HEK293T (cell line): ENCODE measurements at regions not wholly inside any gene's neighbourhood (a gene's known extent, or its start where the extent isn't known, plus 50 kb on each side); places are given as distances from the start of the nearest gene placed in this dataset.

Experiments
- CTCF ChIA-PET: fragments of 350-600 bp; formaldehyde crosslinking; extraction: SDS; loops from one replicate; lab custom pipeline; 2021; ENCODE audit warnings: antibody characterized with exemption, inconsistent platforms; lab: Yijun Ruan, JAX
- POLR2A ChIA-PET: fragments of 350-600 bp; formaldehyde crosslinking; extraction: SDS; loops from one replicate; lab custom pipeline; 2020; ENCODE audit warnings: antibody characterized with exemption, inconsistent platforms; lab: Yijun Ruan, JAX
- DNase-seq: peaks from one replicate; pipeline ENCODE4 v3.0.0; 2012; ENCODE audit warnings: mixed read lengths; ENCODE audit errors: extremely low spot score
- ARNT ChIP-seq: fragments of 450-650 bp; IDR thresholded peaks from 2 replicates; pipeline ENCODE4 v1.6.1; 2017; ENCODE audit warnings: mild to moderate bottlenecking
- BHLHE40 ChIP-seq: fragments of 450-650 bp; IDR thresholded peaks from 2 replicates; pipeline ENCODE4 v1.6.1; 2016; ENCODE audit warnings: mild to moderate bottlenecking, moderate library complexity, borderline replicate concordance
- CTBP1 ChIP-seq: fragments of 450-650 bp; IDR thresholded peaks from 2 replicates; pipeline ENCODE4 v1.6.1; 2016; ENCODE audit warnings: borderline replicate concordance
- ELF4 ChIP-seq: fragments of 450-650 bp; IDR thresholded peaks from 2 replicates; pipeline ENCODE4 v1.6.1; 2017; ENCODE audit warnings: antibody characterized with exemption
- FOXA1 ChIP-seq: fragments of 450-650 bp; IDR thresholded peaks from 2 replicates; pipeline ENCODE4 v1.6.1; 2016; ENCODE audit warnings: mild to moderate bottlenecking
- FOXK2 ChIP-seq: fragments of 450-650 bp; IDR thresholded peaks from 2 replicates; pipeline ENCODE4 v1.6.1; 2016; ENCODE audit warnings: mild to moderate bottlenecking
- FOXM1 ChIP-seq: fragments of 450-650 bp; IDR thresholded peaks from 2 replicates; pipeline ENCODE4 v1.6.1; 2017; ENCODE audit warnings: mild to moderate bottlenecking, borderline replicate concordance
- HDGF ChIP-seq: fragments of 450-650 bp; IDR thresholded peaks from 2 replicates; pipeline ENCODE4 v1.6.1; 2017; ENCODE audit warnings: antibody characterized with exemption, borderline replicate concordance
- L3MBTL2 ChIP-seq: fragments of 450-650 bp; conservative IDR thresholded peaks from 2 replicates; pipeline ENCODE4 v1.6.1; 2016; ENCODE audit warnings: mild to moderate bottlenecking
- LEF1 ChIP-seq: fragments of 450-650 bp; IDR thresholded peaks from 2 replicates; pipeline ENCODE4 v1.6.1; 2017; ENCODE audit warnings: mild to moderate bottlenecking, borderline replicate concordance
- NFRKB ChIP-seq: fragments of 450-650 bp; IDR thresholded peaks from 2 replicates; pipeline ENCODE4 v1.6.1; 2016; ENCODE audit warnings: mild to moderate bottlenecking, moderate library complexity
- SP1 ChIP-seq: fragments of 450-650 bp; IDR thresholded peaks from 2 replicates; pipeline ENCODE4 v1.6.1; 2017
- SUZ12 ChIP-seq: fragments of 450-650 bp; IDR thresholded peaks from 2 replicates; pipeline ENCODE4 v1.6.1; 2016; ENCODE audit warnings: mild to moderate bottlenecking
- TARDBP ChIP-seq: fragments of 450-650 bp; IDR thresholded peaks from 2 replicates; pipeline ENCODE4 v1.6.1; 2016
- ZNF384 ChIP-seq: fragments of 450-650 bp; IDR thresholded peaks from 2 replicates; pipeline ENCODE4 v1.6.1; 2016
- TF ChIP-seq, protein P1 (sequence below): fragments of 450-650 bp; IDR thresholded peaks from 2 replicates; pipeline ENCODE4 v1.6.1; 2016

DNA sequence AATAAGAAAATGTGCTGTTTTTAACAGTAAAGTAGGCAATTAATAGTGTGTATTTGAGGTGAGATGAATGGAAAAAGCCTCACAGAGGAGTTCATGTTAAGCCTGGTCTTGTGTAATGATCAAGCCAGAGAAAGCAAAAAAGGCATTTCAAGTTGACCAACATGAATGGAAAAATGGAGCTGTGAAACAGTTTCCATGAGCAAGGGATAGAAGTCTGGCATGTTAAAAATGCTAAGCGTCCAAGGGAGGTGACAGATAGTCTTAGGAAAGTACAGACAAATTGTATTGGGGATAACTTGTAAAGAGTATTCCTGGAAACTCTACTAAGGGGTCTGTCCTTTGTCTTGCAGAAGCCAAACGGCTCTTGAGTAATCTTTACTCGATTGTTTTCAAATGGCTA lies 506.8 kb upstream of the ATXN8OS start:
- ChIA-PET POLR2A (no interaction called here), CTCF (no interaction called here)
- no peak for DNase-seq
- TF ChIP-seq LEF1 (no peak), ELF4 (no peak), FOXK2 (no peak), NFRKB (no peak), ARNT (no peak), CTBP1 (no peak), BHLHE40 (no peak), SUZ12 (no peak), HDGF (no peak), SP1 (no peak), TARDBP (no peak), FOXM1 (no peak), FOXA1 (no peak), L3MBTL2 (no peak), ZNF384 (no peak)
- TF ChIP-seq, protein P1, sequence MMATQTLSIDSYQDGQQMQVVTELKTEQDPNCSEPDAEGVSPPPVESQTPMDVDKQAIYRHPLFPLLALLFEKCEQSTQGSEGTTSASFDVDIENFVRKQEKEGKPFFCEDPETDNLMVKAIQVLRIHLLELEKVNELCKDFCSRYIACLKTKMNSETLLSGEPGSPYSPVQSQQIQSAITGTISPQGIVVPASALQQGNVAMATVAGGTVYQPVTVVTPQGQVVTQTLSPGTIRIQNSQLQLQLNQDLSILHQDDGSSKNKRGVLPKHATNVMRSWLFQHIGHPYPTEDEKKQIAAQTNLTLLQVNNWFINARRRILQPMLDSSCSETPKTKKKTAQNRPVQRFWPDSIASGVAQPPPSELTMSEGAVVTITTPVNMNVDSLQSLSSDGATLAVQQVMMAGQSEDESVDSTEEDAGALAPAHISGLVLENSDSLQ, result no peak

DNA sequence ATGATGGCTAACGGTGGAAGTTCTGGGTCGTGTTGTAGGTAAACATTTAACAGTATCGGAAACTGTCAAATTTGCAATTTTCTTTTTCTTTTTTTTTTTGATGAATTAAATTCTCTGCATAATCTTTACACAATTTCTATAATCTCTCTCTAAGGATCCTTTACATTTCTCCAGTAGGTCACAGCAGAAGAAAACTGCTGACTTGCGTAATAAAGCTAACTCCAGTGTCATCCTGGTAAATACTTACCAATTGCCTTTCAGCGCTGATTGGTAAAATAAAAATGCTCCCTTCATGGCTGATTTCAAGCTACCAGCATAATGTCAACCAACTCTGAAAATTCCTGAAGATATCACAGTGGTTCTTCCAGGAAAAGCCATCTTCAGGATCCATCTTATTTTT lies 510.5 kb upstream of the ATXN8OS start:
- POLR2A ChIA-PET, result no interaction called here
- TF ChIP-seq LEF1, result no peak
- TF ChIP-seq FOXM1, result no peak
- no peak for TF ChIP-seq SP1
- TF ChIP-seq FOXK2, result no peak
- TF ChIP-seq HDGF, result no peak
- no peak for TF ChIP-seq L3MBTL2
- TF ChIP-seq ELF4, result no peak
- no peak for TF ChIP-seq BHLHE40
- TF ChIP-seq FOXA1, result no peak
- TF ChIP-seq, protein P1, result no peak
- CTCF ChIA-PET, result interaction anchor here (1.4 kb wide), 1 partner anchor 32 kb away, joined by 6 read pairs; no protein-coding TSS in a partner anchor
- DNase-seq, result no peak

DNA sequence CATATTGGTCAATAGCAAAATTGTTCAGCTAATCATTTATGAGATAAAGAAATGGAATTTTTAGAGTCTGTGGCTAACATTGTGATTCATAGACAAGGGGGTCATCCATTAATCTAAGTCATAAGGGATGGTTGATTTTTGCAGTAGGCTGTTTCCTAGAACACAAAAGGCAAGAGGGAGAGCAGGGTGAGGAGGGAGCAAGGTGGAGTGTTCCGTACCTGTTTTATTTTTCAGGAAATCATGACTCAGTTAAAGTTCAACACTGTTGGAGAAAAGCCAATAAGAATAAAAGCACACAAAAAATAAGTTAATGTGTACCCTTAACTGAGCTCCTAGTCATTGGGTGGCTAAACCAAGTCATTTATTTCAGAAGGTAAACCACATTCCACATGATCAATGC lies 512.4 kb upstream of the ATXN8OS start:
- ChIA-PET POLR2A (no interaction called here), CTCF (no interaction called here)

DNA sequence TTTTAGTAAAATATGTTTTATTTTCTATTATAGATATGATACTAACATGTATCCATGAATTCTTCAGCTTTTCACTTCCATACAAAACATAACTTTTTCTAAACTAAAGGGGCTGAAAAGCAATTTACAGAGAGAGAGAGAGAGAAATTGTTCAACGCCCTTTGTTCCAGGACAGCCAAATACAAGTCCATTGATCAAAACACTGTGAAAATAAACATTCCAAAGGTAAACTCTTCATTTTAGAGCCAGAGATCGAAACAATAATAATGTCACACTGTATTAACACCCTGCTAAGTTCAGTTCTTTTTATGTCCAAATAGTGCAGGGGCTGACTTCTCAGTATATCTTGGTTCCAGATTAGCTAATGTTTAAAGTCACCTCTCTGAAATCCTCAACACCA lies 516.2 kb upstream of the ATXN8OS start:
- DNase-seq, result no peak
- ChIA-PET POLR2A (no interaction called here), CTCF (interaction anchor here (1.0 kb wide), 1 partner anchor 11 kb away, joined by 3 read pairs; no protein-coding TSS in a partner anchor)
- TF ChIP-seq NFRKB, result no peak
- TF ChIP-seq BHLHE40, result no peak
- no peak for TF ChIP-seq FOXK2
- no peak for TF ChIP-seq FOXA1

More for the DNA sequence above, 512.4 kb upstream of the ATXN8OS start:
- DNase-seq, result no peak
- TF ChIP-seq TARDBP, result no peak
- TF ChIP-seq NFRKB, result no peak
- TF ChIP-seq ZNF384, result no peak
- TF ChIP-seq ELF4, result no peak
- TF ChIP-seq HDGF, result no peak
- TF ChIP-seq CTBP1, result no peak
- TF ChIP-seq ARNT, result no peak
- no peak for TF ChIP-seq FOXK2
- TF ChIP-seq SP1, result no peak
- TF ChIP-seq, protein P1, result no peak
- no peak for TF ChIP-seq FOXM1
- TF ChIP-seq LEF1, result no peak
- no peak for TF ChIP-seq BHLHE40
- no peak for TF ChIP-seq L3MBTL2
- TF ChIP-seq SUZ12, result no peak
- no peak for TF ChIP-seq FOXA1

DNA sequence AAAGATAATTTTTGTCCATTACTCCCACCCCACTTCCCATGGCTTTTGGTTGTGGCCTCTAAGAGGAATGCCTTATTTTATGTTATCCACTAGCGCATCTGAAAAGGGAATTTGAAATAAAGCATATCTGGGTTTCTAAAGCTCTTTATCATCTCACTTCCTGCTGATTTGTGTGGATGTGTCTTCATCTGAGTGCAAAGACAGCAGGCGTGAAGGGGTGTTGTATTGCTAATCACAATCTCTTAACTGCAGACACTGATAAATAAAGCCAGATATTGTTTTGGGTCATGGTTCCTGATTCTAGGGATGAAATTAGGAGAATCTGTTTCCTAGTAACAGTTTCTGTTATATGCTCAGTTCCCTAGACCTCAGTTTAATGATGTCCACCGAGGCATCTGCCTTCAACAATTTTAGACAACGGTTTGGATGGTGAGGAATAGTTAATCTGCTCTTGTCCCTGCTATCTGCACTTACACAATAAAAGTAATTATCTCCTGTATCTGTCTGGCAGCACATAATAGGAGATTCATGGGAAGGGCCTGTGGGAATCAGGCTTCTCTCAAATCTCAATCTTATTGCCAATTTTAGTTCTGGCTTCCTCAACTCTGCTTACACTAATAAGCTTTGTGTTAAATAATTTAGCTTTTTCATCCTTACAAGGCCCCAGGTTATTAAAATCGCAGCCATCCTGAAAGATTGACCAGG lies 517.9 kb upstream of the ATXN8OS start:
- TF ChIP-seq ARNT (no peak), TARDBP (no peak), L3MBTL2 (no peak), FOXA1 (no peak), FOXK2 (no peak), ZNF384 (no peak), CTBP1 (no peak), ELF4 (no peak), FOXM1 (no peak), BHLHE40 (no peak)
- TF ChIP-seq, protein P1, result no peak
- CTCF ChIA-PET, result no interaction called here
- POLR2A ChIA-PET, result no interaction called here
- DNase-seq, result no peak

DNA sequence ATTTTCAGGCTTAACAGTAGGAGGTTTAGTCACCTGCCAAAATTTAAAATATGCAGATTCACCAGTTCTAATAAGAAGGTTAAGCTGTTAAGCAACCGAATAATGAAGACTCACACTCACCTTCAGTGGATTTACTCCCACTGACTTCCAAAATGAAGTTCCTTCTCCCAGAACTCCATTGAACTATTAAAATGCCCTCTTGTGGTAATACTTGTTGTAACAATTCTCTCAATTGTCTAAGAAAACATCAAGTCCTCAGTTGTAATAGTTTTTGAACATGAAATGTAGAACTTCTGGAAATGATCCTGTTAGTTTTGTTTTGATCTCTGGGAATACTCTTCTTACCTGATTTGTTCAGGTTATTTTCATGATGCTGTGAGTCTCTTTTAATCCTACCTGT lies 522.0 kb upstream of the ATXN8OS start:
- ChIA-PET POLR2A (no interaction called here), CTCF (no interaction called here)
- TF ChIP-seq ZNF384 (no peak), HDGF (no peak), FOXM1 (no peak), ELF4 (no peak), SP1 (no peak), NFRKB (no peak), SUZ12 (no peak), L3MBTL2 (no peak), ARNT (no peak), FOXK2 (no peak), BHLHE40 (no peak), FOXA1 (no peak), CTBP1 (no peak)
- TF ChIP-seq, protein P1, result no peak
- DNase-seq, result no peak
